HepG2 (cell line): ENCODE measurements at regions not wholly inside any gene's neighbourhood (a gene's known extent, or its start where the extent isn't known, plus 50 kb on each side); places are given as distances from the start of the nearest gene placed in this dataset.

ENCODE experiments used
- ATAC-seq: fragments of 200-7000 bp; cut with Tn5 transposase; 3 replicates; pipeline ENCODE4 v1.9.1; 2020; ENCODE audit warnings: mild to moderate bottlenecking, moderate library complexity
- BruUV-seq: library from RNA; stranded (reverse); fragments of 400-500 nt; replicated peaks from 2 replicates; lab custom pipeline; 2021; lab: Mats Ljungman, UMichigan
- CTCF ChIA-PET: fragments of 300-600 bp; formaldehyde crosslinking; extraction: SDS; loops from one replicate; lab custom pipeline; 2021; ENCODE audit warnings: low total read pairs, inconsistent platforms, low intra/inter-chr PET ratio; lab: Yijun Ruan, JAX
- POLR2A ChIA-PET: fragments of 350-600 bp; sonication (Branson Sonifier 250); formaldehyde crosslinking; loops from one replicate; lab custom pipeline; 2020; ENCODE audit warnings: antibody characterized with exemption, inconsistent platforms; lab: Yijun Ruan, JAX
- DNase-seq: peaks from one replicate; pipeline ENCODE4 v3.0.0-alpha.2; 2015; ENCODE audit warnings: low spot score
- FAIRE-seq: peaks from 3 replicates; lab custom pipeline; 2011; peaks lifted over from hg19 to GRCh38; lab: Jason Lieb, UNC
- H2AFZ ChIP-seq: one replicate; pipeline ENCODE4 v1.6.1; 2011; ENCODE audit warnings: low read length, inconsistent platforms
- H3K27ac ChIP-seq: fragments of 300-600 bp; 3 replicates; pipeline ENCODE4 v1.8.0; 2011; ENCODE audit warnings: mixed run types, mild to moderate bottlenecking, mixed read lengths, low read length, inconsistent platforms; ENCODE audit not compliant: insufficient read depth; ENCODE audit errors: extremely low read length
- H3K27me3 ChIP-seq, 2 experiments: fragments of 200-600 bp in 1 of 2; 2 replicates in 1 of 2; 3 replicates in 1 of 2; pipeline versions ENCODE4 v1.6.0 to v1.8.0; 2011; ENCODE audit warnings: low read length in 2 of 2, mild to moderate bottlenecking in 2 of 2, moderate library complexity in 2 of 2, inconsistent platforms in 1 of 2; ENCODE audit not compliant: insufficient read depth in 2 of 2, control insufficient read depth in 1 of 2
- H3K36me3 ChIP-seq, 2 experiments: fragments of 200-600 bp in 1 of 2; replicated peaks in 1 of 2; 2 replicates in 1 of 2; 3 replicates in 1 of 2; pipeline versions ENCODE4 v1.5.1 to v1.8.0; 2011; ENCODE audit warnings: low read length in 2 of 2, inconsistent platforms in 1 of 2; ENCODE audit not compliant: insufficient read depth in 2 of 2, control insufficient read depth in 1 of 2
- H3K4me1 ChIP-seq: 2 replicates; pipeline ENCODE4 v1.5.1; 2012; ENCODE audit warnings: low read length, inconsistent platforms; ENCODE audit not compliant: insufficient read depth
- H3K4me2 ChIP-seq: 2 replicates; pipeline ENCODE4 v1.6.0; 2011; ENCODE audit warnings: low read depth, low read length, inconsistent platforms
- H3K4me3 ChIP-seq, 3 experiments: fragments of 200-600 bp in 1 of 3; sonication (generic), shearing (Covaris generic) in 1 of 3; replicated peaks in 1 of 3; 2 replicates each; pipeline ENCODE4 v1.5.1; 2011 to 2016; ENCODE audit warnings: low read length in 3 of 3, inconsistent platforms in 2 of 3, low read depth in 2 of 3, mild to moderate bottlenecking in 2 of 3, control low read depth in 1 of 3, mixed read lengths in 1 of 3; ENCODE audit not compliant: insufficient read depth in 1 of 3
- H3K79me2 ChIP-seq: one replicate; pipeline ENCODE4 v1.6.1; 2011; ENCODE audit warnings: low read length, inconsistent platforms; ENCODE audit not compliant: insufficient read depth
- H3K9ac ChIP-seq: 2 replicates; pipeline ENCODE4 v1.6.0; 2011; ENCODE audit warnings: mild to moderate bottlenecking, low read depth, low read length, inconsistent platforms; ENCODE audit not compliant: insufficient read depth
- H3K9me3 ChIP-seq: 2 replicates; pipeline ENCODE4 v1.5.1; 2012; ENCODE audit warnings: mild to moderate bottlenecking, low read length
- H4K20me1 ChIP-seq: 2 replicates; pipeline ENCODE4 v1.6.0; 2011; ENCODE audit warnings: inconsistent platforms, mild to moderate bottlenecking, low read length, moderate library complexity; ENCODE audit not compliant: insufficient read depth
- FLYWCH1 ChIP-seq: sonication (generic); formaldehyde crosslinking; IDR thresholded peaks from 2 replicates; pipeline ENCODE4 v1.8.1; 2023; ENCODE audit warnings: mild to moderate bottlenecking, missing genetic modification reagents
- HDAC6 ChIP-seq: fragments of 200-600 bp; sonication (generic); IDR thresholded peaks from 2 replicates; pipeline ENCODE4 v1.7.0; 2017; ENCODE audit warnings: mild to moderate bottlenecking, antibody characterized with exemption, low read length, low read depth
- KLF16 ChIP-seq, 2 experiments: sonication (generic) in 1 of 2; formaldehyde crosslinking in 1 of 2; IDR thresholded peaks; 2 replicates each; pipeline versions ENCODE4 v1.6.1 to v1.8.0; 2016 to 2023; ENCODE audit warnings: missing genetic modification reagents in 2 of 2, missing compliant biosample characterization in 1 of 2
- MAFF ChIP-seq: IDR thresholded peaks from 2 replicates; pipeline ENCODE4 v1.6.1; 2011; ENCODE audit warnings: low read depth, low read length, improper control_type of control experiment
- MAFK ChIP-seq, 2 experiments: IDR thresholded peaks in 1 of 2; conservative IDR thresholded peaks in 1 of 2; 2 replicates each; pipeline ENCODE4 v1.6.1; 2011; ENCODE audit warnings: improper control_type of control experiment in 2 of 2, low read length in 2 of 2
- MTF2 ChIP-seq: sonication (generic); formaldehyde crosslinking; IDR thresholded peaks from 2 replicates; pipeline ENCODE4 v1.5.0; 2020; ENCODE audit warnings: missing genetic modification reagents, borderline replicate concordance
- SATB2 ChIP-seq: sonication (generic); formaldehyde crosslinking; IDR thresholded peaks from 2 replicates; pipeline ENCODE4 v1.5.0; 2020; ENCODE audit warnings: missing genetic modification reagents
- ZNF678 ChIP-seq: sonication (generic); formaldehyde crosslinking; IDR thresholded peaks from 2 replicates; pipeline ENCODE4 v1.4.0; 2020; ENCODE audit warnings: mild to moderate bottlenecking, missing genetic modification reagents
- ZNF776 ChIP-seq: sonication (generic); formaldehyde crosslinking; IDR thresholded peaks from 2 replicates; pipeline ENCODE4 v1.4.0; 2020; ENCODE audit warnings: mild to moderate bottlenecking, missing genetic modification reagents
- whole genome bisulfite sequencing: methylation state at CpG from one replicate; pipeline ENCODE4 v1.1.6; 2017; ENCODE audit warnings: low lambda C conversion rate; 5-methylcytosine and 5-hydroxymethylcytosine counted together
- in situ Hi-C: cut with HindIII; loops from 2 replicates; pipeline ENCODE4 v1.10.0; 2017; ENCODE audit warnings: low pct_unique_long_range_greater_than_20kb; ENCODE audit not compliant: extremely low pct_ligation_motif_present
- intact Hi-C: fragments of 100-400 bp; cut with micrococcal nuclease; formaldehyde crosslinking; loops from one replicate; pipeline ENCODE4 v1.10.0; 2022; ENCODE audit not compliant: unreplicated experiment

DNA sequence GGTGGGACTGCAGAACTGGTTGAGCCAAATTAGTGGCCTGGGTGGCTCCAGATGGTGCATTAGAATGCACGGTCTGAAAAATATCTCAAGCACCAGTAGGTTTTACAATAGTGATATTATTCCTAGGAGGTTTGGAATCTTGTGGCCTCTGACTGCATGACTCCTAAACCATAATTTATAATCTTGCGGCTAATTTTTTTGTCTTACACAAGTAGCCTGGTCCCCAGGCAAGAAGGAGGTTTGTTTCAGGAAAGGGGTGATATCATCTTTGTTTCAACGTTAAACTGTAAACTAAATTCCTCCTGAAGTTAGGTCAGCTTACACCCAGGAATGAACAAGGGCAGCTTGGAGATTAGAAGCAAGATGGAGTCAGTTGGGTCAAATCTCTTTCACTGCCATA lies 98.9 kb upstream of the ARL4C start:
- H3K27ac ChIP-seq, result no peak overlapping the region
- CTCF ChIA-PET, result no interaction called here
- TF ChIP-seq HDAC6 (no peak), MTF2 (CRISPR knock-in tag) (no peak), FLYWCH1 (CRISPR knock-in tag) (no peak), SATB2 (CRISPR knock-in tag) (no peak), ZNF678 (CRISPR knock-in tag) (no peak)
- TF ChIP-seq, all 625 proteins: peak for 0
- FAIRE-seq (no peak), DNase-seq (no peak), ATAC-seq (no peak)
- H3K79me2 ChIP-seq, result no peaks in the 10 kb centered on the region
- H2AFZ ChIP-seq, result no peak overlapping the region
- 29% methylated on average over 3 of the region's 3 CpGs for whole genome bisulfite sequencing
- POLR2A ChIA-PET, result no interaction called here
- H4K20me1 ChIP-seq, result no peaks in the 10 kb centered on the region
- H3K9ac ChIP-seq, result no peak overlapping the region
- no peaks in the 10 kb centered on the region for H3K36me3 ChIP-seq
- no peak overlapping the region for H3K4me2 ChIP-seq
- intact Hi-C loops, result no loop called here
- H3K9me3 ChIP-seq, result no peaks in the 10 kb centered on the region
- BruUV-seq, result no TSS peak
- in situ Hi-C loops, result no loop called here
- peaks cover 6 to 54% of the 10 kb centered on the region in 2 experiments; a peak in 4 of 5 replicates for H3K27me3 ChIP-seq
- no peaks in the 10 kb centered on the region for H3K4me1 ChIP-seq
- H3K4me3 ChIP-seq, result no peak overlapping the region

DNA sequence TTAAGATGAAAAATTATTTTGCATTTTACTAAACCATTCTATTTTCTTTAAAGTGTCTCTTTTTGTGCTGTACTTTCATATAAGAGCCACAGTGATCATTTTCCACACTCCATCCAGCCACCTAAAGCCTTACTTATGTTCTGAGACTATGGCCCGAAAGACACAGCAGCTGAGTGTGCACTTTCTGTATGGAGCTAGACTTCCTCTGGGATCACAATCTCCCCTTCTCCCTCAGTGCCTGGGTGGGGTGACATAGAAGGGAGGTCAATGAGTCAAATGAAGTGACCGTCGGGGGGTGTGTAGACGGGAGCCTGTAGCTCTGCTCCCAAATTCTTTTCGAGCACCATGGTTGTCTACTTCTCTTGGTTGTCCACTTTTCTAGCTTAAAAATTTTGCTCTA lies 97.8 kb upstream of the ARL4C start:
- H3K27ac ChIP-seq, result no peak overlapping the region
- H3K4me3 ChIP-seq, result no peak overlapping the region
- H3K9ac ChIP-seq, result no peak overlapping the region
- in situ Hi-C loops (no loop called here), intact Hi-C loops (no loop called here)
- ChIA-PET POLR2A (no interaction called here), CTCF (no interaction called here)
- no peaks in the 10 kb centered on the region for H4K20me1 ChIP-seq
- H3K4me2 ChIP-seq, result no peak overlapping the region
- BruUV-seq, result no TSS peak
- no peaks in the 10 kb centered on the region for H3K4me1 ChIP-seq
- H3K79me2 ChIP-seq, result no peaks in the 10 kb centered on the region
- no peaks in the 10 kb centered on the region for H3K36me3 ChIP-seq
- WGBS, result 54% methylated on average over 5 of the region's 5 CpGs
- ATAC-seq (no peak), FAIRE-seq (no peak), DNase-seq (no peak)
- TF ChIP-seq MAFF (0 out of 2 replicates have a peak, but pooled peaks have one; percentile 31), ZNF776 (no peak), KLF16 (CRISPR knock-in tag; IDR thresholded peaks at IDR 0.05) (no peak), MAFK (conservative IDR thresholded peaks at IDR 0.05 in 1 of 2, IDR thresholded peaks at IDR 0.05 in 1 of 2; ENCODE audit: low read length in 2 of 2) (peak; percentile 30 to 61; a peak in 2 of 4 replicates)
- H3K9me3 ChIP-seq, result no peaks in the 10 kb centered on the region
- no peak overlapping the region for H2AFZ ChIP-seq
- H3K27me3 ChIP-seq, result peaks cover 6 to 60% of the 10 kb centered on the region in 2 experiments; a peak in 4 of 5 replicates
